ENCODE measurements at regions not wholly inside any gene's neighbourhood (a gene's known extent, or its start where the extent isn't known, plus 50 kb on each side); places are given as distances from the start of the nearest gene placed in this dataset.
A peak's percentile ranks its signal among the peaks of the same experiment; 100 is the strongest.

- no peak for TF ChIP-seq CTCF (IDR thresholded peaks at IDR 0.05; ENCODE audit: borderline replicate concordance, extremely low read depth, insufficient read depth)
- FAIRE-seq (no peak), DNase-seq (peak in 1 of 5 donors; percentile 31)
- Histone ChIP-seq H3K9ac (ENCODE audit: low read length in 3 of 3) (no peak overlapping the region), H3K27ac (ENCODE audit: low read depth in 2 of 2, low read length in 2 of 2) (no peak overlapping the region), H3K9me3 (ENCODE audit: control insufficient read depth in 2 of 3, insufficient read depth in 1 of 3, low read length in 3 of 3) (no peaks in the 10 kb centered on the region), H3K4me1 (ENCODE audit: control insufficient read depth in 2 of 3, insufficient read depth in 2 of 3, low read depth in 1 of 3, low read length in 3 of 3) (no peaks in the 10 kb centered on the region), H3K36me3 (ENCODE audit: control insufficient read depth in 2 of 3, insufficient read depth in 3 of 3, low read length in 3 of 3) (no peaks in the 10 kb centered on the region), H3K4me3 (ENCODE audit: low read length in 3 of 3) (no peak overlapping the region), H3K27me3 (ENCODE audit: control insufficient read depth, insufficient read depth, low read length) (no peaks in the 10 kb centered on the region)
- intact Hi-C loops (cut with DNase I), result no loop called here
Observed at GRCh38 chr21:16013570-16013969, 283.8 kb downstream of the USP25 start.

- TF ChIP-seq CTCF (IDR thresholded peaks at IDR 0.05; ENCODE audit: borderline replicate concordance, extremely low read depth, insufficient read depth), result no peak
- H3K4me3 ChIP-seq (ENCODE audit: low read length in 3 of 3), result no peak overlapping the region
Observed at GRCh38 chr21:16020878-16021277, 291.1 kb downstream of the USP25 start.

GRCh38 chr21:16022116-16022515 lies 292.3 kb downstream of the USP25 start:
- H3K36me3 ChIP-seq (ENCODE audit: control insufficient read depth in 2 of 3, insufficient read depth in 3 of 3, low read length in 3 of 3), result no peaks in the 10 kb centered on the region
- FAIRE-seq (no peak), DNase-seq (no peak)
- intact Hi-C loops (cut with DNase I), result no loop called here
- no peak overlapping the region for H3K4me3 ChIP-seq (ENCODE audit: low read length in 3 of 3)
- H3K27me3 ChIP-seq (ENCODE audit: control insufficient read depth, insufficient read depth, low read length), result no peaks in the 10 kb centered on the region
- no peak overlapping the region for H3K9ac ChIP-seq (ENCODE audit: low read length in 3 of 3)
- no peaks in the 10 kb centered on the region for H3K9me3 ChIP-seq (ENCODE audit: control insufficient read depth in 2 of 3, insufficient read depth in 1 of 3, low read length in 3 of 3)
- no peak for TF ChIP-seq CTCF (IDR thresholded peaks at IDR 0.05; ENCODE audit: borderline replicate concordance, extremely low read depth, insufficient read depth)
- no peak overlapping the region for H3K27ac ChIP-seq (ENCODE audit: low read depth in 2 of 2, low read length in 2 of 2)
- H3K4me1 ChIP-seq (ENCODE audit: control insufficient read depth in 2 of 3, insufficient read depth in 2 of 3, low read depth in 1 of 3, low read length in 3 of 3), result no peaks in the 10 kb centered on the region

More at GRCh38 chr21:16020878-16021277, 291.1 kb downstream of the USP25 start:
- Histone ChIP-seq H3K9ac (ENCODE audit: low read length in 3 of 3) (no peak overlapping the region), H3K27ac (ENCODE audit: low read depth in 2 of 2, low read length in 2 of 2) (no peak overlapping the region), H3K36me3 (ENCODE audit: control insufficient read depth in 2 of 3, insufficient read depth in 3 of 3, low read length in 3 of 3) (no peaks in the 10 kb centered on the region), H3K27me3 (ENCODE audit: control insufficient read depth, insufficient read depth, low read length) (no peaks in the 10 kb centered on the region), H3K4me1 (ENCODE audit: control insufficient read depth in 2 of 3, insufficient read depth in 2 of 3, low read depth in 1 of 3, low read length in 3 of 3) (no peaks in the 10 kb centered on the region), H3K9me3 (ENCODE audit: control insufficient read depth in 2 of 3, insufficient read depth in 1 of 3, low read length in 3 of 3) (no peaks in the 10 kb centered on the region)
- no peak for DNase-seq
- no peak for FAIRE-seq
- intact Hi-C loops (cut with DNase I), result no loop called here

GRCh38 chr21:16022921-16023320 lies 293.1 kb downstream of the USP25 start:
- H3K9ac ChIP-seq (ENCODE audit: low read length in 3 of 3), result no peak overlapping the region
- H3K27me3 ChIP-seq (ENCODE audit: control insufficient read depth, insufficient read depth, low read length), result no peaks in the 10 kb centered on the region
- no peak overlapping the region for H3K4me3 ChIP-seq (ENCODE audit: low read length in 3 of 3)
- H3K9me3 ChIP-seq (ENCODE audit: control insufficient read depth in 2 of 3, insufficient read depth in 1 of 3, low read length in 3 of 3), result no peaks in the 10 kb centered on the region
- H3K4me1 ChIP-seq (ENCODE audit: control insufficient read depth in 2 of 3, insufficient read depth in 2 of 3, low read depth in 1 of 3, low read length in 3 of 3), result no peaks in the 10 kb centered on the region
- H3K27ac ChIP-seq (ENCODE audit: low read depth in 2 of 2, low read length in 2 of 2), result no peak overlapping the region
- H3K36me3 ChIP-seq (ENCODE audit: control insufficient read depth in 2 of 3, insufficient read depth in 3 of 3, low read length in 3 of 3), result no peaks in the 10 kb centered on the region
- intact Hi-C loops (cut with DNase I), result no loop called here
- no peak for FAIRE-seq
- DNase-seq, result no peak
- no peak for TF ChIP-seq CTCF (IDR thresholded peaks at IDR 0.05; ENCODE audit: borderline replicate concordance, extremely low read depth, insufficient read depth)
